ENCODE measurements at regions not wholly inside any gene's neighbourhood (a gene's known extent, or its start where the extent isn't known, plus 50 kb on each side); places are given as distances from the start of the nearest gene placed in this dataset.
"Not testable (repeated sequence)": the region's sequence is repeated elsewhere in the genome, so short reads cannot be mapped to it uniquely, and the experiment has no call there.

- no peak for DNase-seq
Observed at GRCh38 chr6:71053475-71053874, 96.6 kb upstream of the B3GAT2 start.

- no peak for DNase-seq
Observed at GRCh38 chr6:71056656-71057055, 99.8 kb upstream of the B3GAT2 start.

GRCh38 chr6:71066153-71066552 lies 109.3 kb upstream of the B3GAT2 start:
- DNase-seq = no peak

- no peak for DNase-seq
Observed at GRCh38 chr6:71067816-71068215, 111.0 kb upstream of the B3GAT2 start.

GRCh38 chr6:71072508-71072907 lies 115.6 kb upstream of the B3GAT2 start:
- DNase-seq = no peak

- no peak for DNase-seq
Observed at GRCh38 chr6:71077655-71078054, 120.8 kb upstream of the B3GAT2 start.

GRCh38 chr6:71079677-71080076 lies 122.8 kb upstream of the B3GAT2 start:
- DNase-seq = no peak

- no peak for DNase-seq
Observed at GRCh38 chr6:71080133-71080532, 123.3 kb upstream of the B3GAT2 start.

GRCh38 chr6:71080826-71081225 lies 124.0 kb upstream of the B3GAT2 start:
- no peak for DNase-seq

- DNase-seq = peak; percentile 19
Observed at GRCh38 chr6:71082033-71082650, 125.3 kb upstream of the B3GAT2 start.

GRCh38 chr6:71083308-71083820 lies 126.5 kb upstream of the B3GAT2 start:
- DNase-seq = no peak

- no peak for DNase-seq
Observed at GRCh38 chr6:71088166-71088565, 131.3 kb upstream of the B3GAT2 start.

- no peak for DNase-seq
Observed at GRCh38 chr6:71090217-71090616, 133.4 kb upstream of the B3GAT2 start.

GRCh38 chr6:71091167-71091566 lies 134.3 kb upstream of the B3GAT2 start:
- DNase-seq = no peak

GRCh38 chr6:71091956-71092355 lies 135.1 kb upstream of the B3GAT2 start:
- DNase-seq = no peak

- not testable (repeated sequence) for DNase-seq
Observed at GRCh38 chr6:71097264-71097663, 140.4 kb upstream of the B3GAT2 start.

- no peak for DNase-seq
Observed at GRCh38 chr6:71099649-71100048, 142.8 kb upstream of the B3GAT2 start.

GRCh38 chr6:71103130-71103529 lies 146.3 kb upstream of the B3GAT2 start:
- no peak for DNase-seq

- no peak for DNase-seq
Observed at GRCh38 chr6:71103641-71104040, 146.8 kb upstream of the B3GAT2 start.

- no peak for DNase-seq
Observed at GRCh38 chr6:71106276-71106675, 149.4 kb upstream of the B3GAT2 start.

- peak; percentile 80 for DNase-seq
Observed at GRCh38 chr6:71107911-71108420, 151.1 kb upstream of the B3GAT2 start.

GRCh38 chr6:71114544-71114943 lies 157.7 kb upstream of the B3GAT2 start:
- DNase-seq = no peak

GRCh38 chr6:71114986-71115385 lies 158.1 kb upstream of the B3GAT2 start:
- no peak for DNase-seq

- DNase-seq = no peak
Observed at GRCh38 chr6:71119560-71119959, 162.7 kb upstream of the B3GAT2 start.

All from renal pelvis (tissue), 1 donor.